NT2/D1 (cell line): ENCODE measurements at regions not wholly inside any gene's neighbourhood (a gene's known extent, or its start where the extent isn't known, plus 50 kb on each side); places are given as distances from the start of the nearest gene placed in this dataset.

Experiments
- SUZ12 ChIP-seq: IDR thresholded peaks from 2 replicates; pipeline ENCODE4 v1.6.1; 2011; ENCODE audit not compliant: insufficient read length, insufficient read depth; ENCODE audit errors: extremely low read depth
- YY1 ChIP-seq: IDR thresholded peaks from 2 replicates; pipeline ENCODE4 v1.6.1; 2011; ENCODE audit not compliant: insufficient read length, insufficient read depth
- ZNF274 ChIP-seq: IDR thresholded peaks from 2 replicates; pipeline ENCODE4 v1.6.1; 2011; ENCODE audit warnings: mild to moderate bottlenecking, low read depth, low read length

DNA sequence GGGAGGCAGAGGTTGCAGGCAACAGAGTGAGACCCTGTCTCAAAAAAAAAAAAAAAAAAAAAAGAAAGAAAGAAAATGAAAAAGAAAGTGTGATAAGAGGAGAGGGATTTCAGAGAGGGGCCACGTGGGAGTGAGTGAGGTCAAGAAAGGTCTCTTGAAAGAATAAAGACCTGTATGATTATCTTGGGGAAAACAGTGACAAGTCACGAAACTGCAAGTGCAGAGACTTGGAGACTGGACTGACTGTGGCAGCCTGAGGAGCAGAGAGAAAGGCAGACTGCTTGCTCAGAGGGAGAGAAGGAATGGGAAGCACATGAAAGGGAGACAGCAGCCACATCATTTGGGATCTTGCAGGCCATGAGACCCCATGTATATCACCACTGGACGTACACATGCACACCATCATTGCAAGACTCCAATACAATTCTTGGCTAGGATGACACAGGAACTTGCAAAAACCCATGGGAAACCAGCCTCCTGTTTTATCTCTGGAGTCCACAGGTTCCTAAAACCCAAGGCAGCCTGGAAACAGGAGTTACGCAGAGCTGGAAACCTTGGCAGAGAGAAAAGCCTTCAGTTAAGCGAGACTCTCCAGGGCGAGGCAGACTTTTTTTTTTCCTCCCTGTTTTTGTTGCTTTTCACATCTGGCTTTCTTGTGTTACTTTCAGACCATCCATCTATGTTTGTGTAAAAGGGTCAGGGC, 207.0 kb upstream of the TBL1X start:
- TF ChIP-seq YY1 (no peak), SUZ12 (no peak), ZNF274 (no peak)
